H9 (cell line): ENCODE measurements at regions not wholly inside any gene's neighbourhood (a gene's known extent, or its start where the extent isn't known, plus 50 kb on each side); places are given as distances from the start of the nearest gene placed in this dataset.

Experiments used
- DNase-seq: peaks from one replicate; pipeline ENCODE4 v3.0.0-alpha.2; 2017
- H2AFZ ChIP-seq: one replicate; pipeline ENCODE4 v1.6.1; 2013; ENCODE audit warnings: mild to moderate bottlenecking, low read length, control low read depth, moderate library complexity
- H2AK5ac ChIP-seq: 2 replicates; pipeline ENCODE4 v1.6.1; 2013; ENCODE audit warnings: low read length, control low read depth, mixed read lengths; ENCODE audit not compliant: insufficient read length
- H2BK120ac ChIP-seq: one replicate; pipeline ENCODE4 v1.6.1; 2013; ENCODE audit warnings: low read depth, mild to moderate bottlenecking, low read length, control low read depth, inconsistent platforms; ENCODE audit not compliant: poor library complexity, severe bottlenecking
- H2BK12ac ChIP-seq: 2 replicates; pipeline ENCODE4 v1.6.1; 2013; ENCODE audit warnings: low read length, control low read depth, mixed read lengths, low read depth; ENCODE audit not compliant: insufficient read length
- H2BK15ac ChIP-seq: 2 replicates; pipeline ENCODE4 v1.6.1; 2013; ENCODE audit warnings: low read depth, low read length, control low read depth
- H2BK20ac ChIP-seq: one replicate; pipeline ENCODE4 v1.6.1; 2013; ENCODE audit warnings: low read depth, mild to moderate bottlenecking, low read length, control low read depth, inconsistent platforms; ENCODE audit not compliant: poor library complexity, severe bottlenecking
- H2BK5ac ChIP-seq: 2 replicates; pipeline ENCODE4 v1.6.1; 2013; ENCODE audit warnings: low read length, control low read depth, mixed read lengths; ENCODE audit not compliant: insufficient read length
- H3K14ac ChIP-seq: 2 replicates; pipeline ENCODE4 v1.6.1; 2013; ENCODE audit warnings: low read length, control low read depth; ENCODE audit not compliant: insufficient read depth
- H3K18ac ChIP-seq: 2 replicates; pipeline ENCODE4 v1.6.1; 2013; ENCODE audit warnings: low read depth, mild to moderate bottlenecking, mixed read lengths, low read length, control low read depth; ENCODE audit not compliant: insufficient read length
- H3K23ac ChIP-seq: 2 replicates; pipeline ENCODE4 v1.6.1; 2013; ENCODE audit warnings: low read length, control low read depth, mixed read lengths, low read depth; ENCODE audit not compliant: insufficient read length
- H3K23me2 ChIP-seq: 2 replicates; pipeline ENCODE4 v1.6.1; 2013; ENCODE audit warnings: low read depth, mild to moderate bottlenecking, mixed read lengths, low read length, control low read depth; ENCODE audit not compliant: insufficient read length, poor library complexity, severe bottlenecking
- H3K27ac ChIP-seq: 2 replicates; pipeline ENCODE4 v1.5.1; 2013; ENCODE audit warnings: low read length, control low read depth, mixed read lengths, low read depth; ENCODE audit not compliant: insufficient read length
- H3K27me3 ChIP-seq: 2 replicates; pipeline ENCODE4 v1.6.1; 2013; ENCODE audit warnings: low read length, control low read depth, inconsistent platforms; ENCODE audit not compliant: insufficient read depth
- H3K4ac ChIP-seq: 2 replicates; pipeline ENCODE4 v1.6.1; 2013; ENCODE audit warnings: low read depth, mild to moderate bottlenecking, control low read depth, inconsistent platforms, low read length, moderate library complexity
- H3K4me1 ChIP-seq: 2 replicates; pipeline ENCODE4 v1.6.1; 2013; ENCODE audit warnings: low read length, control low read depth, inconsistent platforms; ENCODE audit not compliant: insufficient read depth
- H3K4me2 ChIP-seq: 2 replicates; pipeline ENCODE4 v1.6.1; 2013; ENCODE audit warnings: low read length, control low read depth, mixed read lengths; ENCODE audit not compliant: insufficient read length, insufficient read depth
- H3K56ac ChIP-seq: 2 replicates; pipeline ENCODE4 v1.6.1; 2013; ENCODE audit warnings: low read depth, mild to moderate bottlenecking, mixed read lengths, low read length, control low read depth; ENCODE audit not compliant: insufficient read length
- H3K79me1 ChIP-seq: 2 replicates; pipeline ENCODE4 v1.6.1; 2013; ENCODE audit warnings: low read depth, mild to moderate bottlenecking, moderate library complexity, low read length, control low read depth, inconsistent platforms; ENCODE audit not compliant: insufficient read depth, poor library complexity, severe bottlenecking
- H3K79me2 ChIP-seq: 2 replicates; pipeline ENCODE4 v1.6.1; 2013; ENCODE audit warnings: low read length, control low read depth, inconsistent platforms; ENCODE audit not compliant: insufficient read depth
- H3K9ac ChIP-seq: 2 replicates; pipeline ENCODE4 v1.6.1; 2013; ENCODE audit warnings: low read length, control low read depth, mixed read lengths; ENCODE audit not compliant: insufficient read length; ENCODE audit errors: extremely low read depth
- H3K9me3 ChIP-seq: one replicate; pipeline ENCODE4 v1.6.1; 2013; ENCODE audit warnings: low read depth, low read length, inconsistent platforms; ENCODE audit not compliant: control insufficient read depth
- H3T11ph ChIP-seq: one replicate; pipeline ENCODE4 v1.6.1; 2013; ENCODE audit warnings: mild to moderate bottlenecking, low read length, control low read depth, inconsistent platforms
- H4K20me1 ChIP-seq: one replicate; pipeline ENCODE4 v1.6.1; 2013; ENCODE audit not compliant: control insufficient read depth, insufficient read length, insufficient read depth
- H4K5ac ChIP-seq: 2 replicates; pipeline ENCODE4 v1.6.1; 2013; ENCODE audit warnings: low read depth, mild to moderate bottlenecking, mixed read lengths, low read length, control low read depth; ENCODE audit not compliant: insufficient read length
- H4K8ac ChIP-seq: replicated peaks from 2 replicates; pipeline ENCODE4 v1.6.1; 2013; ENCODE audit warnings: low read length, control low read depth, mixed read lengths, low read depth; ENCODE audit not compliant: insufficient read length
- H4K91ac ChIP-seq: 2 replicates; pipeline ENCODE4 v1.6.1; 2013; ENCODE audit warnings: low read depth, mild to moderate bottlenecking, moderate library complexity, mixed read lengths, low read length, control low read depth; ENCODE audit not compliant: insufficient read length
- H3K27ac Mint-ChIP-seq, 3 experiments: 2 replicates in 2 of 3; 3 replicates in 1 of 3; pipeline ENCODE4 v1.8.0; 2020 to 2021; ENCODE audit warnings: mixed read lengths in 3 of 3, mild to moderate bottlenecking in 1 of 3, moderate library complexity in 1 of 3
- H3K27me3 Mint-ChIP-seq: 2 replicates; pipeline ENCODE4 v1.8.0; 2021; ENCODE audit warnings: low read depth, mild to moderate bottlenecking, moderate library complexity, mixed read lengths
- H3K36me3 Mint-ChIP-seq, 3 experiments: 2 replicates in 2 of 3; 3 replicates in 1 of 3; pipeline ENCODE4 v1.8.0; 2020 to 2021; ENCODE audit warnings: low read depth in 3 of 3, mixed read lengths in 3 of 3; ENCODE audit not compliant: insufficient read depth in 1 of 3
- H3K4me1 Mint-ChIP-seq, 2 experiments: 2 replicates each; pipeline ENCODE4 v1.8.0; 2020; ENCODE audit warnings: mixed read lengths in 2 of 2
- H3K4me3 Mint-ChIP-seq, 2 experiments: 2 replicates in 1 of 2; 3 replicates in 1 of 2; pipeline ENCODE4 v1.8.0; 2020 to 2021; ENCODE audit warnings: mild to moderate bottlenecking in 2 of 2, mixed read lengths in 2 of 2, moderate library complexity in 1 of 2
- H3K9me3 Mint-ChIP-seq, 2 experiments: 2 replicates in 1 of 2; 3 replicates in 1 of 2; pipeline ENCODE4 v1.8.0; 2020; ENCODE audit warnings: mild to moderate bottlenecking in 2 of 2, mixed read lengths in 2 of 2, moderate library complexity in 1 of 2
- CTCF ChIP-seq: fragments of 200-600 bp; sonication (generic); conservative IDR thresholded peaks from 3 replicates; pipeline ENCODE4 v1.8.0; 2021; ENCODE audit warnings: antibody characterized with exemption, mild to moderate bottlenecking
- WGBS: extraction: QIAGEN DNeasy Blood & Tissue Kit; methylation state at CpG from one replicate; pipeline ENCODE4 v1.1.7; 2013; ENCODE audit warnings: missing lambda C conversion rate, low lambda C conversion rate, mixed read lengths; ENCODE audit not compliant: insufficient read length; ENCODE audit errors: extremely low coverage; 5-methylcytosine and 5-hydroxymethylcytosine counted together

- H4K5ac ChIP-seq = no peak overlapping the region
- H2BK20ac ChIP-seq = no peak overlapping the region
- no peak overlapping the region for H4K8ac ChIP-seq
- no peak overlapping the region for H3K14ac ChIP-seq
- DNase-seq = no peak
- no peaks in the 10 kb centered on the region for H3K4me1 ChIP-seq
- no peak overlapping the region for H3K56ac ChIP-seq
- H3K18ac ChIP-seq = no peak overlapping the region
- H3K27ac Mint-ChIP-seq = no peak overlapping the region
- peaks cover 2 to 4% of the 10 kb centered on the region in 2 experiments; a peak in 1 of 4 replicates for H3K4me1 Mint-ChIP-seq
- no peak overlapping the region for H3K4me3 Mint-ChIP-seq
- H3K23me2 ChIP-seq = no peaks in the 10 kb centered on the region
- no peak overlapping the region for H3K23ac ChIP-seq
- no peaks in the 10 kb centered on the region for H4K20me1 ChIP-seq
- H4K91ac ChIP-seq = no peak overlapping the region
- no peak overlapping the region for H2AK5ac ChIP-seq
- no peak overlapping the region for H2BK12ac ChIP-seq
- no peaks in the 10 kb centered on the region for H3K79me2 ChIP-seq
- no peaks in the 10 kb centered on the region for H3K27me3 ChIP-seq
- no peaks in the 10 kb centered on the region for H3K9me3 ChIP-seq
- H3K27ac ChIP-seq = no peak overlapping the region
- H3K36me3 Mint-ChIP-seq = no peaks in the 10 kb centered on the region; a peak in 2 of 7 replicates
- no peak overlapping the region for H3T11ph ChIP-seq
- no peak overlapping the region for H2AFZ ChIP-seq
- no peaks in the 10 kb centered on the region for H3K79me1 ChIP-seq
- no peak overlapping the region for H2BK120ac ChIP-seq
- H2BK15ac ChIP-seq = no peak overlapping the region
- H3K27me3 Mint-ChIP-seq = peaks cover 16% of the 10 kb centered on the region
- no peak overlapping the region for H3K9ac ChIP-seq
- H3K4me2 ChIP-seq = no peak overlapping the region
- no peak overlapping the region for H2BK5ac ChIP-seq
- no peaks in the 10 kb centered on the region; a peak in 2 of 5 replicates for H3K9me3 Mint-ChIP-seq
- no peak overlapping the region for H3K4ac ChIP-seq
- no CpG with 5 or more reads among the region's 7 CpGs for WGBS
- no peak for TF ChIP-seq CTCF
These were observed 178.6 kb downstream of the CDH26 start for GRCh38 chr20:60136645-60137401.
